GM21423 (cell line): ENCODE measurements at regions not wholly inside any gene's neighbourhood (a gene's known extent, or its start where the extent isn't known, plus 50 kb on each side); places are given as distances from the start of the nearest gene placed in this dataset.

Experiments used
- ATAC-seq: cut with Tn5 transposase; IDR thresholded peaks from one replicate; pipeline ENCODE4 v1.9.1; 2021; ENCODE audit warnings: mild to moderate bottlenecking, moderate library complexity; ENCODE audit not compliant: unreplicated experiment

GRCh38 chr6:88360203-88360797, 194.2 kb upstream of the CNR1 start:
- ATAC-seq: no peak

GRCh38 chr6:88359530-88360202, 193.5 kb upstream of the CNR1 start:
- no peak for ATAC-seq

- no peak for ATAC-seq
Measured at GRCh38 chr6:88358846-88359245, 192.7 kb upstream of the CNR1 start.

- no peak for ATAC-seq
Measured at GRCh38 chr6:88349511-88349910, 183.4 kb upstream of the CNR1 start.

GRCh38 chr6:88342336-88342735, 176.2 kb upstream of the CNR1 start:
- ATAC-seq: no peak

GRCh38 chr6:88339761-88340160, 173.6 kb upstream of the CNR1 start:
- ATAC-seq: no peak

DNA sequence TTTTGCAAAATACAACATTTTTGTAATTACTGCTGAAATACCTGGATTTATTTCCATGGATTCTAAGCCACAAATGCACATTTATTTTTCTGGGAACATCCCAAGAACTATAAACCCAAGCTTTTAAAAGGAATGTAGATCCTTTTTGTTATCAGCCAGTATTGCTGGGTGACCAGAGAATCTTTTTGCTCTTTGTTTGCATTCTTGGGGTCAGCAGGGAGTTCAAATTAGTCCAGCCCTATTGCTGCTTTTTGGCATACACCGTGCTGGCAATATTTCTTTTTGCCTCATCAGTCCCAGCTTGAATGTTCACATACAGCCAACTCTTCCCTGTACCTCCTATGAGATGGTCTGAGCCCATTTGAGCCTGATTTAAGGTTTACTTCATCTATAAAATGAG, 155.2 kb upstream of the CNR1 start:
- ATAC-seq: no peak

DNA sequence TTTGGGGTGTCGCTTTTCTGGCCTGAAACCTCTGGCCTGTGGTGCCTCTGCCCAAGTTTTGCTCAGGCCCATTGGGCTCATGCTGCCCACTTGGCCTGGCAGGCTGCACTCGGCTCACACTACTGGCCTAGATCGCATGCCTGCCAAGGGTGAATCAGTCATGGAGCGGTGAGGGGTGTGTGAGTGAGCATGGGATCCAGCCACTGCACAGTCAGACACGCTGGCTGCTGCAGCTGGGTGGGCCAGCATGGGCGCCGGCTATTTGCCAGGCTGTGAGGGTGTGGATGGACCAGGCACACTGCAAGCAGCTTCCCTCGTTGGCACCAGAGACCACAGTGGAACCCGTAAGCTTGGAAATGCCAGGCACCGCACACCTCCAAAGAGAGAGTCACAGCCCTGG, 145.4 kb upstream of the CNR1 start:
- no peak for ATAC-seq

GRCh38 chr6:88304520-88304919, 138.4 kb upstream of the CNR1 start:
- no peak for ATAC-seq

DNA sequence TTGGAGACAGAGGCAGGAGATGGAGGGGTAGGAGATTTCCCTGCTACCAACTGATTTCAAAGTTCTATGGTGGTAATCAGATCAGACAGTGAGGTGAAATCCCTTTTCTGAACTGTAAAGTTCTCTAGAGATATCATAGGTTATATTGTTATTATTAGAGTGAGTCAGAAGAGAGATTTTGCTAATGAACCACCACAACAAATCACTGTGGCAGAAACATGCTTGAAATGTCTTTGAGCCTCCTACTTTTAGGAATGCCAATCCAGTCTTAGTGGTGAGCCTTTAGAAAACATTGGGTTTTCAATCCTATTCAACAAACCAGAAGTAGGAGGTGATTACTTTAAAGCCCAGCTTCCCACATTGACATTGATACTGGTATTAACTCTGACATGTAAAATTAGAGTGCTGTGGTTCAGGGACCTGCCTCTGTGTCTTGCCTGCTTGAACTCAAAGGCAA, 136.7 kb upstream of the CNR1 start:
- no peak for ATAC-seq

- no peak for ATAC-seq
Measured at GRCh38 chr6:88301888-88302768, 136.0 kb upstream of the CNR1 start.

GRCh38 chr6:88301256-88301655, 135.1 kb upstream of the CNR1 start:
- ATAC-seq: no peak

GRCh38 chr6:88298066-88298845, 132.1 kb upstream of the CNR1 start:
- ATAC-seq: no peak

GRCh38 chr6:88296694-88297093, 130.5 kb upstream of the CNR1 start:
- ATAC-seq: no peak

DNA sequence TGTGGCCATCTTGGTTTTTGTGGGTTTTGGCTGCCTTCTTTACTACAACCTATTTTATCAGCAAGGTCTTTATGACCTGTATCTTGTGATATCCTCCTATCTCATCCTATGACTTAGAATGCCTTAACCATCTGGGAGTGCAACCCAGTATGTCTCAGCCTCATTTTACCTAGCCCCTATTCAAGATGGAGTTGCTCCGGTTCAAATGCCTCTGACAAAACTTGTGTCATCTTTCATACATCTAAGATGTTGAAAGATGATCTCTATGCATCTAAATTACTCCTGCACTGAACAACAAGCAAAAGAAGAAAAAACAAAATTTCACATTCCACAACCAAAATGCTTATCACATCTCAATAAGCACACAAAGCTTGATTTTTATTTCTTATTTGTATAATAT, 129.5 kb upstream of the CNR1 start:
- no peak for ATAC-seq

- ATAC-seq: no peak
Measured at GRCh38 chr6:88294702-88295101, 128.6 kb upstream of the CNR1 start.

DNA sequence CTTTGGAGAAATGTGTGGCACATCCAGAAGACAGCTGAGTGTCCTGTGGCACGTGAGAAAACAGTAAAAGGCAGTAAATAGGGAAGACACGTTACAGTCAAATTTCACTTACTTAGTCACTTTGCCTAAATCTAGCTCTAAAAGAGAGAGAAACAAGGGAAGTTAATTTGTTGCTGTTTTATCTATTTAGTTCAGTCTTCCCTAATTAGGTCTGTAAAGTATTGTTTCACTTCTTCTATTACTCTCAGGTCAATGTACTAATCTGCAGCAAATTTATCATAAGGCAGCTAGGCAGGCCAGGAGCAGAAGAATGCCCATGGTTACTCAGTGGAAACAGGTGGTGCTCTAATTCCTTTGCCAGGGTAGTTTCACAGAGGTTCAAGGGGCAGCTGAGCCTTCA, 124.3 kb upstream of the CNR1 start:
- ATAC-seq: no peak

DNA sequence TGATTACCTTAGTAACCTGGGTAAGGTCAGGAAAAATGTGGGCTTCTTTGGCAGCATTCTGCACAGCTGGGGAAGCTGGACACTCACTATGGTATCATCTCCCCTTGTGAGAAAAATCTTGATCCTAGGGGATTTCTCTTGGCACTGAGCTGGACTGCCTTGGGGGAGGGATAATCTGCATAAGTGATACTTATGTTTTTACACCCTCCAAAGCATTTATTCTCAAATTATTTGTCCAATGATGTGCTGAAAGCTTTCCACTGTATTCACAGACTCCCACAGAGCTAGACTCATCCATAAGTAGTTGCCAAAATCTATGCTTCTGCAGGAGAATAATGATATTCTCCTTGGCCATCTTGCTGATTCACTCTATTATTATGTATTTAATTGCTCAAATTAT, 121.5 kb upstream of the CNR1 start:
- no peak for ATAC-seq

DNA sequence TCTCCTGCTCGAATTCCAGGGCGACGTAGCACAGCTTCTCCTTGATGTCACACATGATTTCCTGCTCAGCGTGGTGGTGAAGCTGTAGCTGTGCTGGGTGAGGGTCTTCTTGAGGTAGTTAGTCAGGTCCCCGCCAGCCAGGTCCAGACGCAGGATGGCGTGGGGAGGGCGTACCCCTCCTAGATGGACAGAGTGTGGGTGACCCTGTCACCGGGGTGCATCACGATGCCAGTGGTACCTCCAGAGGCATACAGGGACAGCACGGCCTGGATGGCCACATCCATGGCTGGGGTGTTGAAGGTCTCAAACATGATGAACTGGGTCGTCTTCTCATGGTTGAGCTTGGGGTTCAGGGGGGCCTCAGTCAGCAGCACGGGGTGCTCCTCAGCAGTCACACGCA, 110.2 kb upstream of the CNR1 start:
- ATAC-seq: no peak

- no peak for ATAC-seq
Measured at GRCh38 chr6:88268508-88268907, 102.4 kb upstream of the CNR1 start.

- no peak for ATAC-seq
Measured at GRCh38 chr6:88266126-88266525, 100.0 kb upstream of the CNR1 start.
